Fibroblast of lung (primary cell): ENCODE measurements at regions not wholly inside any gene's neighbourhood (a gene's known extent, or its start where the extent isn't known, plus 50 kb on each side); places are given as distances from the start of the nearest gene placed in this dataset.
A peak's percentile ranks its signal among the peaks of the same experiment; 100 is the strongest.

Experiments used
- DNase-seq, 2 donors: peaks; one replicate each; pipeline versions ENCODE4 v3.0.0 to v3.0.0-alpha.2; 2010; ENCODE audit warnings: low read depth in 2 of 2
- H2AFZ ChIP-seq: 2 replicates; pipeline ENCODE4 v1.5.1; 2012; ENCODE audit warnings: low read length, control low read depth, inconsistent platforms
- H3K27ac ChIP-seq: 2 replicates; pipeline ENCODE4 v1.5.1; 2011; ENCODE audit warnings: low read length, control low read depth; ENCODE audit not compliant: insufficient read depth
- H3K27me3 ChIP-seq: 2 replicates; pipeline ENCODE4 v1.5.1; 2011; ENCODE audit warnings: mild to moderate bottlenecking, low read length; ENCODE audit not compliant: control insufficient read depth, insufficient read depth
- H3K36me3 ChIP-seq: 2 replicates; pipeline ENCODE4 v1.5.1; 2011; ENCODE audit warnings: low read length; ENCODE audit not compliant: control insufficient read depth, insufficient read depth
- H3K4me1 ChIP-seq: 2 replicates; pipeline ENCODE4 v1.5.1; 2011; ENCODE audit warnings: low read length; ENCODE audit not compliant: control insufficient read depth, insufficient read depth; ENCODE audit errors: extremely low read depth
- H3K4me2 ChIP-seq: 2 replicates; pipeline ENCODE4 v1.5.1; 2011; ENCODE audit warnings: low read length, control low read depth; ENCODE audit not compliant: insufficient read depth; ENCODE audit errors: extremely low read depth
- H3K4me3 ChIP-seq, 4 experiments: fragments of 200-600 bp in 1 of 4; sonication (generic) in 1 of 4; replicated peaks in 1 of 4; 2 replicates each; pipeline ENCODE4 v1.5.1; 2011 to 2016; ENCODE audit warnings: low read length in 4 of 4, low read depth in 3 of 4, mild to moderate bottlenecking in 3 of 4, control low read depth in 2 of 4, inconsistent platforms in 1 of 4, mixed read lengths in 1 of 4; ENCODE audit not compliant: insufficient read depth in 1 of 4; ENCODE audit errors: control extremely low read depth in 1 of 4
- H3K79me2 ChIP-seq: 2 replicates; pipeline ENCODE4 v1.5.1; 2012; ENCODE audit warnings: mild to moderate bottlenecking, low read length, inconsistent platforms; ENCODE audit not compliant: control insufficient read depth, insufficient read depth
- H3K9ac ChIP-seq: 2 replicates; pipeline ENCODE4 v1.5.1; 2011; ENCODE audit warnings: mild to moderate bottlenecking, low read length, control low read depth; ENCODE audit not compliant: insufficient read depth
- H3K9me3 ChIP-seq: 2 replicates; pipeline ENCODE4 v1.5.1; 2012; ENCODE audit warnings: low read depth, low read length; ENCODE audit not compliant: control insufficient read depth, insufficient read depth
- H4K20me1 ChIP-seq: 2 replicates; pipeline ENCODE4 v1.5.1; 2011; ENCODE audit warnings: low read length; ENCODE audit not compliant: control insufficient read depth, insufficient read depth; ENCODE audit errors: extremely low read depth
- EZH2 ChIP-seq: IDR thresholded peaks from 2 replicates; pipeline ENCODE4 v1.5.1; 2012; ENCODE audit warnings: low read length, control low read depth, mild to moderate bottlenecking; ENCODE audit errors: missing control alignments
- TF ChIP-seq, protein P1 (sequence below), 2 donors: IDR thresholded peaks in 1 of 2; conservative IDR thresholded peaks in 1 of 2; 1 replicate in 1 of 2; 2 replicates in 1 of 2; pipeline ENCODE4 v1.5.1; 2011 to 2012; ENCODE audit warnings: low read length in 2 of 2, control low read depth in 1 of 2, inconsistent platforms in 1 of 2, low read depth in 1 of 2, mild to moderate bottlenecking in 1 of 2

DNA sequence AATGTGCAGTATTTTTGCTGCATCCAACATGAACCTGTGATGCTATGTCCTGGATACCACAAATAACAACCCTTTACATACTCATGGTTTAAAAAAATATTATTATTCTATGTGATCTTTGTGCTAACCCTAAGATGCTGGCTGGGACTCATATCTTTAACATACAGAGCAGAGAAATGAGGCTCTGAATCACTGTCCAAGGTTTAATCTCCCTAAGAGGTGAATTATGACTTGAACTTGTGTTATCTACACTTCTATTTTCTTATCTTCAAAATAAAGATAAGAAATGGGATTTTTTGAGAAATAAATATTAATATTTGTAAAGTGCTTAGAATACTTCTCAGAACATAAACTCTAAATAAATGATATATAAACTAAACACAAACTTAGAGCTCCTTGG is 68.8 kb upstream of the GRIA1 start:
- no peaks in the 10 kb centered on the region for H3K9me3 ChIP-seq
- no peaks in the 10 kb centered on the region for H3K4me1 ChIP-seq
- DNase-seq: no peak
- no peak overlapping the region for H3K4me2 ChIP-seq
- H2AFZ ChIP-seq: no peak overlapping the region
- H4K20me1 ChIP-seq: no peaks in the 10 kb centered on the region
- H3K27ac ChIP-seq: no peak overlapping the region
- no peaks in the 10 kb centered on the region for H3K36me3 ChIP-seq
- no peaks in the 10 kb centered on the region for H3K79me2 ChIP-seq
- no peaks in the 10 kb centered on the region for H3K27me3 ChIP-seq
- TF ChIP-seq, protein P1, sequence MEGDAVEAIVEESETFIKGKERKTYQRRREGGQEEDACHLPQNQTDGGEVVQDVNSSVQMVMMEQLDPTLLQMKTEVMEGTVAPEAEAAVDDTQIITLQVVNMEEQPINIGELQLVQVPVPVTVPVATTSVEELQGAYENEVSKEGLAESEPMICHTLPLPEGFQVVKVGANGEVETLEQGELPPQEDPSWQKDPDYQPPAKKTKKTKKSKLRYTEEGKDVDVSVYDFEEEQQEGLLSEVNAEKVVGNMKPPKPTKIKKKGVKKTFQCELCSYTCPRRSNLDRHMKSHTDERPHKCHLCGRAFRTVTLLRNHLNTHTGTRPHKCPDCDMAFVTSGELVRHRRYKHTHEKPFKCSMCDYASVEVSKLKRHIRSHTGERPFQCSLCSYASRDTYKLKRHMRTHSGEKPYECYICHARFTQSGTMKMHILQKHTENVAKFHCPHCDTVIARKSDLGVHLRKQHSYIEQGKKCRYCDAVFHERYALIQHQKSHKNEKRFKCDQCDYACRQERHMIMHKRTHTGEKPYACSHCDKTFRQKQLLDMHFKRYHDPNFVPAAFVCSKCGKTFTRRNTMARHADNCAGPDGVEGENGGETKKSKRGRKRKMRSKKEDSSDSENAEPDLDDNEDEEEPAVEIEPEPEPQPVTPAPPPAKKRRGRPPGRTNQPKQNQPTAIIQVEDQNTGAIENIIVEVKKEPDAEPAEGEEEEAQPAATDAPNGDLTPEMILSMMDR (conservative IDR thresholded peaks at IDR 0.05 in 1 of 2, IDR thresholded peaks at IDR 0.05 in 1 of 2; ENCODE audit: low read depth in 1 of 2, low read length in 2 of 2): no peak
- no peak for TF ChIP-seq EZH2
- H3K4me3 ChIP-seq: no peak overlapping the region
- H3K9ac ChIP-seq: no peak overlapping the region

DNA sequence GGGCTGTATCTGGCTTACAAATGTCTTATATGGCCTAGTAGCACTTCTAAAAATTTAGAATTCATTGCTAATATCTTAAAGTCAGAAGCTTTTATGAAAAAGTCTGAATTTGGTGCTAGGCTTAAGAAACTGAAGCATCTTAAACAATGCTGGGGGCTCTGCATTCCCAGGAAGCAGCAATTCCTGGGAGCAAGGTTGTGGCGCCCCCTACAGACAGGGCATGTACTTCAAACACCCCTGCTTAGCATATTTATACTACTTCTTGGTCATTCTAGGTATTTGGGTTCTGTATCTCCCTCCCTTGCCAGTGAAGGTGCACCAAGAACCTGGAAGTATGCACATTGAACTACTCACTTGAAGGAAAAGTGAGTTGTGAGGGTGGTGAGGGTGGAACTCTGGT is 64.6 kb upstream of the GRIA1 start:
- H3K9me3 ChIP-seq: no peaks in the 10 kb centered on the region
- H3K9ac ChIP-seq: no peak overlapping the region
- no peak for TF ChIP-seq EZH2
- TF ChIP-seq, protein P1 (conservative IDR thresholded peaks at IDR 0.05 in 1 of 2, IDR thresholded peaks at IDR 0.05 in 1 of 2; ENCODE audit: low read depth in 1 of 2, low read length in 2 of 2): peak in 1 of 2 donors; percentile 10
- no peaks in the 10 kb centered on the region for H4K20me1 ChIP-seq
- H3K4me3 ChIP-seq: no peak overlapping the region
- no peak overlapping the region for H3K27ac ChIP-seq
- H3K27me3 ChIP-seq: no peaks in the 10 kb centered on the region
- no peak for DNase-seq
- no peaks in the 10 kb centered on the region for H3K36me3 ChIP-seq
- H2AFZ ChIP-seq: no peak overlapping the region
- no peaks in the 10 kb centered on the region for H3K79me2 ChIP-seq
- H3K4me2 ChIP-seq: no peak overlapping the region
- H3K4me1 ChIP-seq: no peaks in the 10 kb centered on the region

DNA sequence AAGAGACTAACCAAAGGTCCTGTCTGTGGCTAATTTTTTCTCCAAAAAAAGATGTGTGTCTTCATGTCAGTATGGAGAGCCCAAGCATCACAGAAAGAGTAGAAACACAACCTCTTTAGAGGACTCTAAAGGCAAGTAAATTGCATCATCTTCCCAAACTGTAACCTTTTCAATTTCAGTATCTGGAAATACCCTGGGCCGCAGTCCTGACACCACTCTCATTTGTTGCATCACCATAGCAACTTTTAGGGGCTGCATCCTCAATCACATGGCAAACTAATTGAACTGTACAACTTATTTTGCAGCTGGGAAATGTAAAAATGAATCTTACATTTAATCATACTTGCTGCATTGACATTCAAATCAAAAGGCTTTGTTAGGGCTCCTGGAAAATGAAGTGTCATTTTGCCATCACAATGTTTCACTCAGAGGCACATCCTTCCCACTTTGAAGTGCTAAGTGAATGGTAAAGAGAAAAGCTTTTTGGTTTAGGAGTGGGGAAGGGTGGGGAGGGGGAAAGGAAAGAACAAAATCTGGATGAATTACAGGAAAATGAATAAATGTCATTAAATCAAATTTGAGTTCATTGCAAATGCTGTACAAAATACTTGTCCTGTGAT is 60.6 kb upstream of the GRIA1 start:
- DNase-seq: no peak
- Histone ChIP-seq H3K4me3 (no peak overlapping the region), H4K20me1 (no peaks in the 10 kb centered on the region), H3K4me1 (no peaks in the 10 kb centered on the region), H3K4me2 (no peak overlapping the region), H2AFZ (no peak overlapping the region), H3K79me2 (no peaks in the 10 kb centered on the region), H3K9ac (no peak overlapping the region), H3K27ac (no peak overlapping the region), H3K9me3 (no peaks in the 10 kb centered on the region), H3K36me3 (no peaks in the 10 kb centered on the region), H3K27me3 (no peaks in the 10 kb centered on the region)
- no peak for TF ChIP-seq EZH2
- TF ChIP-seq, protein P1 (conservative IDR thresholded peaks at IDR 0.05 in 1 of 2, IDR thresholded peaks at IDR 0.05 in 1 of 2; ENCODE audit: low read depth in 1 of 2, low read length in 2 of 2): no peak
